ENCODE measurements at regions not wholly inside any gene's neighbourhood (a gene's known extent, or its start where the extent isn't known, plus 50 kb on each side); places are given as distances from the start of the nearest gene placed in this dataset.

- TF ChIP-seq CTCF (conservative IDR thresholded peaks at IDR 0.05; ENCODE audit: low read depth, low read length), result no peak
- no peak for TF ChIP-seq EZH2phosphoT487 (IDR thresholded peaks at IDR 0.05; ENCODE audit: borderline replicate concordance, low read length)
- no peak for TF ChIP-seq EZH2 (IDR thresholded peaks at IDR 0.05; ENCODE audit: low read length, unreplicated experiment)
Measured at GRCh38 chr2:180535289-180535688, 445.1 kb upstream of the UBE2E3 start.
